KBM-7 (cell line): ENCODE measurements at regions not wholly inside any gene's neighbourhood (a gene's known extent, or its start where the extent isn't known, plus 50 kb on each side); places are given as distances from the start of the nearest gene placed in this dataset.

ENCODE experiments used
- DNase-seq: peaks from one replicate; pipeline ENCODE4 v3.0.0-alpha.2; 2015
- in situ Hi-C: fragments of 300-500 bp; cut with MboI; formaldehyde crosslinking; loops from 2 replicates; pipeline ENCODE4 v1.14.3; 2020; ENCODE audit warnings: low sequenced_read_pairs, low pct_unique_long_range_greater_than_20kb, mixed read lengths

DNA sequence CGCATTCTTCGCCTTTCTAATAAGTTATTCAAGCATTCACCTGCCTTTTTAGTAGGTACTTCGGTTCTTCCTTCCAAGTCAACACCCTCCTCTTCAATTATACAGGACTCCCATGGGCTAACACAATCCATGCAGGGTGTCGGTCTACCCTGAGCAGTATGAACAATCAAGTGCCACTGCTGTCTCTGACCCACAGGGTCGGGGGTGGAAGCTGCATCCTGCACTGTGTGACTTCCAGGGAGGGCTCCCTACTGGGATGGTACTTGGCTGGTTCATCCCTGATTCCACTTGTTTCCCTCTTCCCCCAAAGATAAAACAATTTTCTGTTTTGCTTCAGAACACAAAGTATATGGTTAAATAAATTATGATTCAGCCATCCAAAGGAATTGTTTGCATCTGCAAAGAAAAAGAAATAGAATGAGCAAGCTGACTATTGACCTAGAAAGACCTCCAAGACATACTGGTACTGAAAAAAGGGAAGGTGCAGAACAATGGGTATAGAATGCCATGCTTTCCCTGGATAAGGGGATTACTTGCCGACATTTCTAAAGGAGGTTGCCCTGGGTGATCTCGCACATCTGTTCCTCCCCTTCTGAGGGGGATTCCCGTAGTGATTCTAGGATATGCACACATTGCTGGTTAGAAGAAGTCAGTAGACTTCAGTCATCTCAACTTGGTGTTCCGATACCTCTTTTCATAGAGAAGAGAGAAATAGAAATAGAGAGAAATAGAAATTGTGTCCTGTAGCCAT lies 89.1 kb upstream of the AGR3 start:
- no peak for DNase-seq
- in situ Hi-C loops, result no loop called here

DNA sequence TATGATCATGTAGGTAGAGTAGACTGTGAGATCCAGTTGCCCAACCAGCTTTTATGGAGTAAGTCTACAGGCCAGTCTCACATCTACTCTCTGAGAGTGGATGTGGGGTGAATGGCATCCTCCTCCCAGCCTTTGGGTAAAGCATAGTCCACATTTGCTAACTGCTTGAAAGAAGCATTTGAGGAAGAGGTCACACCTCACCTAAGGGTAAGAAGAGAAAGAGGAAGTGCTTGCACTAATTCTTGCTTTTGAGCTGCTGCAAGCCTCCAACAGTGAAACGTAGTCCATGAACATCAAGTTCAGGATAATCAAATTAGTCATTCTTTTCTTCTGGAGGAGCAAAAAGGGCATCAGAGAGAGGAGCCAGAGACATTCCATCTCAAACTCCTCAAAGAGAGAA lies 93.9 kb upstream of the AGR3 start:
- DNase-seq, result peak; percentile 77
- in situ Hi-C loops, result loop anchor here (25.0 kb wide), 1 partner anchor 687 kb away; no protein-coding TSS in a partner anchor

DNA sequence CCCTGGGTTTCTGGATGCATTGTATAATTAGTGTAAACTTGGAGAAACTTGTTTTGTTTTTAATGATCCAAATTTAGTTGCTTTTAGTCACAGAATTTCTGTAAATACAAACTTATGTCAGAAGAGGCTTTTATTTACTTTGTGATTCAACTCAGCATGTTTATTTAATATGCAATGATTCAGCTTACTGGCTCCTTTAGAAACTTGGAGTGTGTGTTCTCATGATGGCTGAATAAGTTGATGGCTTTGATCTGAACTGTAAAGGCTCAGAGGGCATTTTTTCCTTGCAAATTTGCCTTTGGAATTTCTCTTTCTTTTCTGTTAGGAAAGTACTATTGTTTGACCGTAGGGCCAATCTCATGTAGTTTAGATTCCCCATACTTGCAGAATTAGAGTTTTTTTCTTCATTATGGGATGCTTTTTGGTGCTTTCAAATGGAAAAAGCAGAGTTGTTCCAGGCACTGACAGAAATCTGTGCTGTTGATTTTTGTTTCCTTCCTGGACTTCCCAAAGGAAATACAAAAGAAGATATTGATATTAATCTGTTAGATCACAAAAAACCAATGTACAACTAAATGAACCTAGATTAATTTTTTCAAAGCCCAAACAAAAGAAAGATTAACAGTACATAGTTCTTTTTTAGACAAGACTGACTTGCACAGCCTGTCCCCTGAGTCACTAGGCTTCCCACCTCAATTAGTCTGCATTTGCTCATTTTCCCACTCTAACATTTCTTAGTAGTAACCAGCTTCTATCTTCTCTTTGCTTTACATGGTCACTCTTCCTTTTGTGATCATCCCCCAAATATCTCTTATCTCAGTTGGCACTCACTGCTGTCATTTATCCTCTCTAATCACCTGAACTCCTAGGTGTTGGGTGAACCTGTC lies 96.8 kb upstream of the AGR3 start:
- in situ Hi-C loops, result loop anchor here (25.0 kb wide), 1 partner anchor 684 kb away; no protein-coding TSS in a partner anchor
- DNase-seq, result no peak

DNA sequence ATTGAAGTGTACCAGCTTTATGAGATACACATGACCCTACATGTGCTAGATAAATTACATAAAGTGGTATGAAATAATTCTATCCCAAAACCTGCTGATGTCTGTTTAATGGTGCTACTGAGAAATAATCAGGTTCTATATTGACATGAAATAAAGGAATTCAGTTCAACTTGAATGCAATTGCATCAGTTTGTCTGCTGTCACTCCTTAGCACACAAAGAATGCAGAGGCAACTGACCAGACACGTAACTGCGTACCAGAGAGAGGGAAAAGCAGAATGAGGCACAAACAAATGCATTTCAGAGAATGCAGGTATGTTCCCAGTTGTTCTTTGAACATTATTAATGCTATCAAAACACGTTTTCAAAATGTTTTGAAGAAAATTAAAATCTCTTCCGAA lies 98.8 kb upstream of the AGR3 start:
- DNase-seq, result no peak
- in situ Hi-C loops, result loop anchor here (25.0 kb wide), 1 partner anchor 682 kb away; no protein-coding TSS in a partner anchor

DNA sequence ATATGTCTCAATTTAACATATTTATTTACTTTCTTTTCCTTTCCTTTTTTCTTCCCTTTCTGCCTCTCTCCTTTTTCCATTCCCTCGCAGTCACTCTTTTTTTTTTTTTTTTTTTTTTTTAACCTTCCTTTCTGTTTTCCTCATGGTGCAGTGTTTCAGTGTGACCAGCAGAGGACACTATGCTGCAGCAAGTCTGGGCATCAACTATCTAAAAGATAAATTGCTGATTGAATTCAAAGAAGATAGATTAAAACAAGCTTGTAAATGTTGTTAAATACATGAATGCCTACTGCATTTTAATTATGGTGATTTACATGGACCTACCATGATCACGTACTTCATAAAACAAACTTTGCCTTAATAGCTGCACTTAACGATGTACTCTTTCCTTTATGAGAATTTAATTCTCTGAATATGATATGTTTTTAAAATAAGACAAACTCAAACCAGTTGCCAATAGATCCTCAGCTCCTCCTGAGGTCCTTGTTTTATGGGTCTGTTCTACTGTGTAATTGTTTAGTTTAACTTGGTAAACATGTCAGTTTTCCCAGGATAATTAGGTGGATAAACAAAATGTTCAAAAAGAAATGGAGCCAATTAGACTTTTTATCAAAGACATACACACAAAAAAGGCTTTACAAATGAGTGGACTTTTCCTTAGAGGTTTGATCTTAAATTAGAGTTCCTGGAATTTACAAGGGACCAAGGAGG lies 101.0 kb upstream of the AGR3 start:
- DNase-seq, result peak; percentile 77
- in situ Hi-C loops, result loop anchor here (25.0 kb wide), 1 partner anchor 680 kb away; no protein-coding TSS in a partner anchor

DNA sequence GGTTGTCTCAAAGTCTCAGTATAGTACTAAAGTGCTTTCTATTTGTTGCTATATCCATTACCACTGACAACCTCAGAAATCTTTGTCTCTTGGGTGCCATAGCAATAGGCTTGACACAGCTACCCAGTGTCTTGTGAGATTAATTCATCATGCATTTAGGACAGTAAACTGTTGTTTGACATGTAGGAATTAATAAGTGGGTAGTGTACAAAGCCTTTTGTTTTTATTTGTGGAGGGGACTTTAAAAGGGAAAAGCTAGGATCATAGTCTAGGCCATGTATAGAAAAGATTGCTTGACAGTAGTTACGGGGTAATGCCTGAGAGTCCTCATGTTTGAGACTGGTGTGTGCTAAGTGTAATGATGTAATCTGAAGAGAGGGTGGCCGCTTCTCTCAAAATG lies 102.6 kb upstream of the AGR3 start:
- in situ Hi-C loops, result loop anchor here (25.0 kb wide), 1 partner anchor 678 kb away; no protein-coding TSS in a partner anchor
- DNase-seq, result no peak

DNA sequence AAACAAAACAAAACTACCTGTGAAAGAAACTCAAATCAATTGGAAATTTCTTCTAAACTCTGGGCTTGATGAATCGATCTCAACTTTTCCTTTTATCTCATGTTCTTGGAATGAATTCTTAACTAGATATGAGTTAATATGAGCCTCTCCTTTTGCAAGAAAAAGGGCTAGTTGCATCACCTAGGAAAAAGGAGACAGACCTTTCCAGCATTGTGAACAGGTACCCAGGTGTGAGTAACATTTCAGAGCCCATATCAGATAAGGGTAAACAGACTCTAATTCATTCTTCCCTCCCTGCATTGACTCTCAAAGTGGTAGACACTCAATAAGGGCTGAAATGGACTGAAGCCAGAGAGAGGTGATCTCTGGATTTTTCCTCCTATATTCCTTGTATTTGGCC lies 103.8 kb upstream of the AGR3 start:
- DNase-seq, result no peak
- in situ Hi-C loops, result loop anchor here (25.0 kb wide), 1 partner anchor 677 kb away; no protein-coding TSS in a partner anchor

DNA sequence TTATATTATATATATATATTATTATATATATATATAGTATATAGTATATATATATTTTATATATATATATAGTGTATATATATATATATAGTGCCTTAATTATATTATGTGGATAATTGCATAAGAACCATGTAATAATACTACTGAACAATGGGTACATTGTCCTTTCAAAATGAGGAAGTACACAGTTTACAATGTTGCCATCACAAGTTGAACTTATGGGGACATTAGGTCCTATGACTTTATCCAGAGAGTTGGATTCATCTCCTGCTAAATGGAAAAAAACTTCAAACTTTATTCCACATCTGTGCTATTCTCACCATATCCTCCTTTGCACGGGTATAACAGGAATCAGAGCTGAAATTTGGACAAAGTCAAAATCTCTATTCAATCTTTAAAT lies 105.0 kb upstream of the AGR3 start:
- no peak for DNase-seq
- in situ Hi-C loops, result loop anchor here (25.0 kb wide), 1 partner anchor 676 kb away; no protein-coding TSS in a partner anchor

DNA sequence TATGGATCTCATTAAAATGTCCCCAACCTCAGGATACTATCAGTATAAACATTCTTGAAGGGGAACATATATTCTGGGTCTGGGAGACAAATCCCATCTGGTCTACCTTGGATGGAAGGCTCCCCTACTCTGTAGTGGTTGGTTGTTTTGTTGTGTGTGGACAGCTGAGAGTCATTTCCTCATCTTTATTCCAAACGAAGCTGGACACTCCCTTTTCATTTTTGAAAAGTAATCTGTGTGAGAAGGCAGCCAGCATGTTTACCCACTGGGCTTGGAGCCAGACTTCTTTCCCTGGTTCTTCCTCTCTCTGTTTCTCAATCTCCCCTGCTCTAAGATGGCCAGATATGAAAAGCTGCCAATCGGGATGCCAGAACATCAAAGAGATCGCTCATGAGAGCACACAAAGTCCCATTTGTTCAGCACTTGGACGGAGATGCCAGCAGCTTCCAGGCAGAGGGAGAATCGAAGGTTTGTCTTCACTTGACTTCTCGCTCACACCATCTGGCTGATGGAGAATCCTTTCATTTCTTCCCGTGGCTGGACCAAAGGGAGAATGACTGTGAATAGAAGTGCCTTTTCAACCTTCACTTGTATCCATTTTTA lies 108.1 kb upstream of the AGR3 start:
- DNase-seq, result peak; percentile 60
- in situ Hi-C loops, result loop anchor here (25.0 kb wide), 1 partner anchor 672 kb away; no protein-coding TSS in a partner anchor

DNA sequence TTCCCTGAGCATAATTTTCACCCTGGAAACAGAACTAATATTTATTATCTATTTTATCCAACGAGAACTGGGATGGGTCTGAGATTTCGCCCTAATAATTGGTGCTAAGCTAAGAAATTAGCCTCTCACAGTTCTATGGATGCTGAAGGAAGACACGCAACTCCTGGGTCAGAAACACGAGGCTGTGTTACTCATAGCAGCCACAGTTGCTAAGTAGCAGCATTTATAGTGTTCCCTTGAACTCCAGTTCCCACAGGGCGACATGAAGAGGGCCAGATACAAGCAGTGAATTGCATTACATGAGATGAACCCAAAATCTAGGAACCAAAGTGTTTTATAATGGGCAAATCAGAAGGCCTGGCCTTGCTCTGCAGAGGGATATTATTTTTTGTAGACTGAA lies 109.8 kb upstream of the AGR3 start:
- no peak for DNase-seq
- in situ Hi-C loops, result loop anchor here (25.0 kb wide), 1 partner anchor 671 kb away; no protein-coding TSS in a partner anchor

DNA sequence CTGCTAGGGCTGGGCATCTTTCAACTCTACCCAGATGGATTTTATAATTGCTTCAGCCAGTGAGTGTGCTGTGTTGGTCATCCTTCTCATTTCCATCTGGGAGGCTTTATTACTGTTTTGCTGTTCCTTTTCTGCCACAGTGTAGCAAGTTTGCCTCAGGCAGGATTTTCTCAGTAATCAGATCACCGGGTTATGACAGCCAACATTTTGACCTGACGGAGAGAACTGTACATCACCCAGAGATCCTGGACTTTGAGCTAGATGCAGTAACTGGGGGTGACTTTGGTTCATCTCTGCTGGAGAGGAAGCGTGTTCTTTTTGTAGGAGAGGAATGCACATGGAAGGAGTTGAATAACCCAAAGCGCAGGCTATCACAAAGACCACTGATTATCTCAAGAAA lies 111.8 kb upstream of the AGR3 start:
- in situ Hi-C loops, result loop anchor here (25.0 kb wide), 1 partner anchor 669 kb away; no protein-coding TSS in a partner anchor
- no peak for DNase-seq

DNA sequence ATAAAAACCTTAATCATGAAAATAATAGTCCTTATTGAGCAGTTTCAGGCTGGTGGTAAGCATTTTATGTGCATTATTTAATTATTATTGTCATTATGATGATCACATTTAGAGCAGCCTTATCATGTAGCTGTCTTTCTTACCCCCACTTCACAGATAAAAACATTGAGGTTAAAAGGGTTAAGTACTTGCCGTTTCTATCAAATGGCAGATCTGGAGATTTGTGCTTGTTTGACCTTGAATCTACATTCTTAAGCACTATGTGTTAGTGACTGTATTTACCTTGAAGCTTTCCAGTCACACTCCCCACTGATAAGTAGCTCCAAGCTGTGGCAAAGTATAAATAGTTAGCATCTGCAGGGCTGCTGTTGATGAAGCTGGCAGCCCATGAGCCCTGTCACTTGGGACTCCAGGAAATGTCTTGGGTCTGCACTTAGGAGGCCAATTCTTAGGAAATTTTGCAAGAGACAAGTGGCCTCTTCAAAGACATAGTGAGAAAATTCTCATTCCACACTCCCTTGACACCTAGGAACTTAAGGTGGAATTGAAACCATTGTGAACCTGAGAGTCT lies 116.8 kb upstream of the AGR3 start:
- no peak for DNase-seq
- in situ Hi-C loops, result loop anchor here (25.0 kb wide), 1 partner anchor 664 kb away; no protein-coding TSS in a partner anchor

DNA sequence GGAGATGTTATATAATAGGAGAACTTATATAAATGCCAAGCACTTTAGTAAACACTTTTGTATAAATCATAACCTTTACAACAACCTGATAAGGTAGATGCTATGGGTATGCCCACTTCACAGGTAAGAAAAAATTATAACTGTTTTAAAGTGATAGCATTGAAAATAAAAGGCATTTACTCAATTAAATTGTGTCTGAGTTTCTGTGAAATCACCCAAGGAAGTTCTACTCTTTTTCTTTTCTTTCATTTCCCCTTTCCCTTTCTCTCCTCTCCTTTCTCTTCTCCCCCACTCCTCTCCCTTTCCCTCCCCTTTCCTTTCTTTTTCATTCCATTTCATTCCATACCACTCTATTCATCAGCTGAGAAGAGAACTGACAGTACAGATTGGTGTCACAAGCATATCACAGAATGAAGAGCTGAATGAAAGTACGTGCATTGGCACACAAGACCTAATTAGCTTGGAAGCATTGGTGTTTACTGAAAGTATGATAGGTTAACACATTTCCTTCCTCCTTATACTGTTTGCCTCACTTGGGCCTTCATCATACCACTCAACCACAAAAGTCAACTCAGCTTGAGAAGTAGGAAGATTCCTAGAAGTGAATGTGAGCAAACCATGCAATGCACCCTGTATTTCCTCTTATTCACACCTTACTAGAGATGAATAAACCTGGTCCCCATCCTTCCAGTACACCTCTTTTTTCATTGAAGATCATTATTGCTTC lies 117.9 kb upstream of the AGR3 start:
- peak; percentile 74 for DNase-seq
- in situ Hi-C loops, result loop anchor here (25.0 kb wide), 1 partner anchor 663 kb away; no protein-coding TSS in a partner anchor

DNA sequence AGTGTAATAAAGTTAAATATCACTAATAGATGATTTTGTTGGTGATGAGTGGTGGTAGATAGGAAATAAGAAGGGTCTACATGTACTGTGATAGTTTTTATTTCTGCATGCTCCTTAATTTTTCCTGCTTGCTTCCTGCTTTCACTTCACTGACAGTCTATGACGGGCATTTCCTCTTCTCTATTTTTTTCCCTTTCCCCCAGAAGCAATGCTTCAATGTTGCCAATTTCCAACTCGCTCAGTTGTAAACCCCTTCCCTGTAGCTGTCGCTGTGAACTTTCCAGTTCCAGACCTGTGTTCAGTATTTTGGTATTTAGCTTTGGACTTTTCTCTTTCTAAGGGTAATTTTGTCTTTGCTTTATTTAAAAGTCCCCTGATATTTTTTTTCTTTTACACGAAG lies 123.5 kb upstream of the AGR3 start:
- in situ Hi-C loops, result no loop called here
- DNase-seq, result no peak

DNA sequence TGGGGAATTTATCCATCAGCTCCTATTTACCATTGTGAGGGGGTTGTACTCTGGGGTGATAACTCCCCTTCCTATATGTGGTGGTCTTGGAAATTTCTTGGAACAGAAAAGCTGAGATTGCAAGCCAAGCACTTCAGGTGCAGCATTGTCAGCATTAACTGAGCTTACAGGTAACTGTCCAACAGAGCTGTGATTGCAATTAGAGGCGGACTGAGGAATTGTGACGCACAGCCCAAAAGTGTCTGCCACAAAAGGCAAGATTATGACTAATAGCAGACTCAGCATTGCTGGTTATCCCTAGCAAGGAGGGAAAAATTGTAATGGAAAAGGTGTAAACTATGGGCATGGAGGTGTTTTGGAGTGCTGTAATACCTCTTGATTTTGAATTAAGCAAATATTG lies 126.1 kb upstream of the AGR3 start:
- DNase-seq, result no peak
- in situ Hi-C loops, result no loop called here

DNA sequence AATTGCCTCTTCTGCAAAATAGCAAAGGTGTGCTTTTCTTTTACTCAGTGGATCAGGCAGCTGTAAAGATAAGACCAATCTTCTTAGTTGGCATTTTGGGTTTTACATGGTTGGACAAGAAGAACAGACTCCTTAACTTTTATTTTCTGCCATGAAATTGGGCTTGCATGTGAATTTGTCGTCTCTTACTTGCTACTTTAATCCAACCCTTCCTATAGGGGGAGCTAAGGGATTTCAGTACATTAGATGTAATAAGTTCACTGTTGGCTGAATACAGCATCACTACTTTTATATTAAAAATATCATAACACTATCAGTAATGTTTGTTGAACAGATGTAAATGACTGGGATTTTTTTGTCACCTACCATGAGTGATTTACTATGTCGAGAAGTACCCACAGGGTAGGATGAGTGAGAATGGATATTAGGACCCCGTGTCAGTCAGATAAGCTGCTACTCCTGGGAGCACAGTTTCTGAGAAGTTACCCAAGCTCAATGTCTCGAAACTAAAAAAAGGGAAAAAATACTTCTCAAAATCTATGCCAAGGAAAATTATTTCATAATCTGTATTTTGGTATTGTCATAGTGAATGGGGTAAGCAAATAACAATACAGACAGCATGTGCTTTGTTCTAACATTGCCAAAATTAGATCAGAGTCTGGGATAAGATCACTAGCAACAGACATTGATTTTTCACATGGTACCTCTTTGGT lies 127.4 kb upstream of the AGR3 start:
- peak; percentile 53 for DNase-seq

DNA sequence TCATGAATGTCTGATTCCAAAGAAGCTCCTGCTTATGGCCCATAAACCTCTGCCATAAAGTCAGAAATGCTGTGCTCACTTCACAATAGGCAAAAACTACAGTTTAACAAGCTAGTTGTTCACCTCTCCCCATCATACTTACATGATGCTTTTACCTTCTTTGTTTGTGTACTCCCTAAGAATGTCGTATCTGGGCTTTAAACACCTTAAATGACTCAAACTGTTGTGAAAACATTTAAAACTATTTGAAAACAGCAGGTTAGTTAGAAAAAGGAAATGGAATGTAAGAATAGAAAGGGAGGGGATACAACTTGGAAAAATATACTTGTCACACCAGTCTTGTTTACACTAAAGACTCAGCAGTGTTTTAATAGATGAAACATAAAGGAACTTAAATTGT lies 128.2 kb upstream of the AGR3 start:
- in situ Hi-C loops, result no loop called here

More for the DNA sequence above, 127.4 kb upstream of the AGR3 start:
- in situ Hi-C loops, result no loop called here

More for the DNA sequence above, 128.2 kb upstream of the AGR3 start:
- DNase-seq, result no peak
